GM21447 (cell line): ENCODE measurements at regions not wholly inside any gene's neighbourhood (a gene's known extent, or its start where the extent isn't known, plus 50 kb on each side); places are given as distances from the start of the nearest gene placed in this dataset.

ENCODE experiments used
- ATAC-seq: cut with Tn5 transposase; IDR thresholded peaks from one replicate; pipeline ENCODE4 v1.9.1; 2021; ENCODE audit not compliant: unreplicated experiment

DNA sequence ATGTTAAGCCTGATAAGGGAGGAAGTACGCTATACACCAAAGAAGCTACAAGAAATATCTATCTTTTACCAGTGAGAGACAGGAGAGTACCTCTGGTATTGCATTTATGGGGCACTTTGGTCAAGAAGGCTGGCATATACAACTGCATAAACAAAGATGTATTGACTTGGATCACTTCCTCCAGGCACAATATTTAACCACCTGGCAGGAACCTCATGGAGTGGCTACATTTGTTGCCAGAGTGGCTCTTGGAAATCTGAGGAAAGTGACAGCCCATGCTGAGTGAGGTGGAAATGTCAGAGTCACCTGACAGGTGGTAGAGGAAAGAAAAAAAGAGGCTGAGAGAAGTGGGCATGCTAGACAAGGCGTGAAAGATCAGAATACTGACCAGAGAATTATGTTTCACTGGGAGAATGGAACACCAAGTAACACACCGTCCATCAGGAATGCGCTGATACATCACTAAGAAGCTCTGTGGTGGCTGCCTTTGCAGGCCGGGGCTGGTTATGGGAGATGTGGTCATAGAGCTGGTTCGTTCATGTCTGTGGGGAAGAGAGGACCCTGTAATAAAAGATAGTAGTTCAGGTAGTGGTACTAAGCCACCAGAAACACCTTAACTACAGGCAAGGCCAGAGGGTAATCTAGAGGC is 61.4 kb upstream of the UFL1 start:
- ATAC-seq, result no peak

DNA sequence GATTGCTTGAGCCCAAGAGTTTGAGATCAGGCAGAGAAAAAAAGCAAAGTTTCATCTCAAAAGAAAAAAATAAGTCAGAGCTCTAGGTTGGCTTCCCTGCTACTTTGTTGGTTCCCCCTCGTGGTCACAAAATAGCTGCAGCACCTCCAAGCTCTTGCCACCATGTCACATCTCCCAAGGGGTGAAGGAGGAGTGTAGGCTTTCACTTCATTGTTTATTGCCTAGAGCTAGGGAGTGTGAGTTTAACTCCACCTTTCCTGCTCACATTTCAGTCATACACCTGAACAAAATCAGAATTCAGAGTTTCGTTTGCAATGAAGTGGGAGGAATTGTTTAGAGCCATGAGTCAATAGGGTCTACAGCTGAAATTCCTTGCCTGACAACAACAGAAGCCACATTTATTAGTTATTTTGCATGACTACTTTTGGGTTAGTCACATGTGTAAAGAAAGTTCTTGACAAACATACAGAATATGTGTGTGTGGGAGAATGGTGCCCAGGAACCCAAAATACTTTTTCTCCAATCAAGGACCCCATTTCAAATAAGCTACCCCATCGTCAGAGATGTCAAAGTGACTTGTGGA is 56.2 kb upstream of the UFL1 start:
- no peak for ATAC-seq

DNA sequence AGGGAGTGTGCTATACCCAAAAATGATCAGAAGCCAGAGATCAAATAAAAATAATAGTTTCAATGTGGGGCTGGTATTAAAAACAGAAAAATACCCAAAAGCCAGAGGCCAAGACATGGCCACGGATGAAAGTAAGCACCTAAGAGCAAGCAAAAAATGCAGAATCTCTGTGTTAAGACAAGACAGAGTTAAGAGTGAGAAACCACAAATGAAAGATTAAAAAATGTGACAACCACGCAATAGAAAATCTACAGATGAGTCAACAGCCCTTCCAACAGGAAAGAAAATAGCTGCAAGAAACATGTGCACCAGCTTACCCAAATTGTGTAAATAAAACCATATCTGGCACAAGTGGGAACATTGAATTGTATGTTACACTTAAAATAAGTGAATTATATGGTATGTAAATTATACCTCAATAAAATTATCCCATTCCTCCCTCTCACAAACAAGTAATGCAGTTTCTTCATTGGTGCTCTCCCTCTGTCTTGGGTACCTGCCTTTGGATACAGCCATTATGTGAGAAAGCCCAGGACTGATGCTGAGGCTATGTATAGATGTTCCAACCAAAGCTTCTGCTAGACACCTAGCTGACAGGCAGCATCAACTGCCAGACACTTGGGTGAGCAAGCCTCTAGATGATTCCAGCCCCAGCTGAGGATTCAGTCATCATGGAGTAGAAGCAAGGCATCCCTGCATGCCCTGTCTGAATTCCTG is 55.3 kb upstream of the UFL1 start:
- peak; percentile 60 for ATAC-seq

- ATAC-seq, result no peak
These were observed 53.8 kb upstream of the UFL1 start for GRCh38 chr6:96467814-96468213.

DNA sequence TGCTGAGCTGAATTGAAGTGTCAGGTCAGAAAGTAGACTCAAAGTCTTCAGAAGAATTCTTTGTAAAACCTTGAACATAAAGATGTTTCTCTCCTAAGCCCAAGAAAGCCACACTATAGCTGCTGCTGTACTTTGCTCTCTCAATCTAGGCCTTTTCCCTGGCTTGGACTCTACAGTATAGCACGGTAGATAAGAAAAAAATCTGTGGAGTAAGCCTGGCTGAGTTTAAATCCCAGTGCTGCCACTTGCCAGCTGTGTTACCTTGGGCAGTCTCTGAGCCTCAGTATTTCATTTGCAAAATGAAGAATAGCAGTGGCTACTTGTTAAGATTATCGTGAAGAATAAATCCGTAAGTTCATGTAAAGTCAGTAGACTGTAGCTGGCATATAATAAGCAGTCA is 53.3 kb upstream of the UFL1 start:
- ATAC-seq, result no peak

DNA sequence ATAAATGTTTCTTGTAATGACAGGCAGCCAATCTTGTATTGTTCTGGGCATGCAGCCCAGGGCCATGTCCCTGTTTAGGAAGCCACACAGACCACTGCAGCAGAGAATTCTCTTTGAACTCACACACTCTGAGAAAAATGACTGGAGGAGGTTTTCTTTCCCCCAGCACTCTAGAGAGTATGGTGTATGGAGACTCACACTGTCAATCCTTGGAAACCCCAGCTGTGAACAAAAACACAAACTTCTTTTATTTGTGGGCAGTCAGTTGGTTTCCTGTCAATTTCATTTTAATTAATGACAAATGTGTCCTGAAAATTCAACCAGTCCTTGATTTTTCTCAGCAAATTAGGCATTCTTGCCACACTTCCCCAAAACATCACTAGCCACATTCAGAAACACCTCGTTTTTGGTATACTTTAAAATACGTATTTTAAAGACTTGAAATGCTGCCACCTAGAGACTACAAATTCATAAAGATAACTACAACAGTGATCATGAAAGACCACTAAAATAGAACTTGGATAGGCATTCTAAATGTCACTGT is 52.9 kb upstream of the UFL1 start:
- no peak for ATAC-seq

- ATAC-seq, result no peak
These were observed 52.3 kb upstream of the UFL1 start for GRCh38 chr6:96469312-96469711.

DNA sequence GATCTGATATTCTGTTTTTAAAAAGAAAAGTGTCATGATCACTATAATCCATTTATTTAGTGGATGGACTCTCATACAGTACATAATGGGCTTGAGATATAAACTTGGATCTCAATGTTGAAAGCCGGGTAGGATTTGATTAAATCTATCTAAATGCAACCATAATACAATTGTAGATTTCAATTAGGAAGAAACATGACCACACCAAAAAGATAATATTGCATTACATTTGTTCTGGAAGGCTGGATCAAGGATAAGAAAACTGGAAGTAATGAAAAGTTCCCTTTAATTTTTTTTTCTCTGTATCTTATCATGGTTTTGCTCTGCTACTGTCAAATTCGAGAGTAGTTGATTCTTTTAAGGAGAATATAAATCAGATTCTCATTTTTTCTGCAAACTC is 51.3 kb upstream of the UFL1 start:
- no peak for ATAC-seq
